ENCODE measurements at regions not wholly inside any gene's neighbourhood (a gene's known extent, or its start where the extent isn't known, plus 50 kb on each side); places are given as distances from the start of the nearest gene placed in this dataset.
"Not testable (repeated sequence)": the region's sequence is repeated elsewhere in the genome, so short reads cannot be mapped to it uniquely, and the experiment has no call there.

GRCh38 chr5:5738797-5739489 is 316.5 kb downstream of the ICE1 start:
- peaks cover 8% of the 10 kb centered on the region for H3K27me3 Mint-ChIP-seq
- no peaks in the 10 kb centered on the region for H3K36me3 Mint-ChIP-seq
- H3K4me1 Mint-ChIP-seq (ENCODE audit: low read depth): no peaks in the 10 kb centered on the region
- no peak overlapping the region for H3K27ac Mint-ChIP-seq
- no peaks in the 10 kb centered on the region for H3K9me3 Mint-ChIP-seq (ENCODE audit: low read depth)
- H3K4me3 Mint-ChIP-seq: no peak overlapping the region

GRCh38 chr5:5736007-5736406 is 313.5 kb downstream of the ICE1 start:
- H3K27me3 Mint-ChIP-seq: peaks cover 8% of the 10 kb centered on the region
- no peaks in the 10 kb centered on the region for H3K9me3 Mint-ChIP-seq (ENCODE audit: low read depth)
- no peak overlapping the region for H3K4me3 Mint-ChIP-seq
- H3K4me1 Mint-ChIP-seq (ENCODE audit: low read depth): no peaks in the 10 kb centered on the region
- no peak overlapping the region for H3K27ac Mint-ChIP-seq
- no peaks in the 10 kb centered on the region for H3K36me3 Mint-ChIP-seq

- not testable (repeated sequence) for H3K4me1 Mint-ChIP-seq (ENCODE audit: low read depth); H3K36me3 Mint-ChIP-seq; H3K27me3 Mint-ChIP-seq; H3K27ac Mint-ChIP-seq; H3K9me3 Mint-ChIP-seq (ENCODE audit: low read depth); H3K4me3 Mint-ChIP-seq
These were observed 310.6 kb downstream of the ICE1 start for GRCh38 chr5:5733058-5733457.

GRCh38 chr5:5726401-5726800 is 303.9 kb downstream of the ICE1 start:
- Mint-ChIP-seq H3K4me1 (ENCODE audit: low read depth) (no peaks in the 10 kb centered on the region), H3K36me3 (no peaks in the 10 kb centered on the region), H3K27ac (no peak overlapping the region), H3K9me3 (ENCODE audit: low read depth) (no peaks in the 10 kb centered on the region), H3K4me3 (no peak overlapping the region), H3K27me3 (peaks cover 7% of the 10 kb centered on the region)

- no peaks in the 10 kb centered on the region for H3K4me1 Mint-ChIP-seq (ENCODE audit: low read depth)
- H3K27ac Mint-ChIP-seq: no peak overlapping the region
- no peaks in the 10 kb centered on the region for H3K9me3 Mint-ChIP-seq (ENCODE audit: low read depth)
- no peak overlapping the region for H3K4me3 Mint-ChIP-seq
- H3K36me3 Mint-ChIP-seq: no peaks in the 10 kb centered on the region
- peaks cover 7% of the 10 kb centered on the region for H3K27me3 Mint-ChIP-seq
These were observed 299.4 kb downstream of the ICE1 start for GRCh38 chr5:5721881-5722280.

GRCh38 chr5:5719292-5719691 is 296.8 kb downstream of the ICE1 start:
- no peaks in the 10 kb centered on the region for H3K9me3 Mint-ChIP-seq (ENCODE audit: low read depth)
- H3K36me3 Mint-ChIP-seq: no peaks in the 10 kb centered on the region
- peaks cover 2% of the 10 kb centered on the region for H3K27me3 Mint-ChIP-seq
- no peaks in the 10 kb centered on the region for H3K4me1 Mint-ChIP-seq (ENCODE audit: low read depth)
- no peak overlapping the region for H3K4me3 Mint-ChIP-seq
- no peak overlapping the region for H3K27ac Mint-ChIP-seq

GRCh38 chr5:5716665-5717064 is 294.2 kb downstream of the ICE1 start:
- Mint-ChIP-seq H3K9me3 (ENCODE audit: low read depth) (no peaks in the 10 kb centered on the region), H3K36me3 (no peaks in the 10 kb centered on the region), H3K4me3 (no peak overlapping the region), H3K27me3 (peaks cover 1% of the 10 kb centered on the region), H3K27ac (no peak overlapping the region), H3K4me1 (ENCODE audit: low read depth) (no peaks in the 10 kb centered on the region)

GRCh38 chr5:5711592-5711991 is 289.1 kb downstream of the ICE1 start:
- Mint-ChIP-seq H3K36me3 (no peaks in the 10 kb centered on the region), H3K27me3 (peaks cover 2% of the 10 kb centered on the region), H3K4me3 (no peak overlapping the region), H3K27ac (no peak overlapping the region), H3K4me1 (ENCODE audit: low read depth) (no peaks in the 10 kb centered on the region), H3K9me3 (ENCODE audit: low read depth) (no peaks in the 10 kb centered on the region)

GRCh38 chr5:5711112-5711511 is 288.6 kb downstream of the ICE1 start:
- H3K36me3 Mint-ChIP-seq: no peaks in the 10 kb centered on the region

GRCh38 chr5:5710471-5710870 is 288.0 kb downstream of the ICE1 start:
- no peaks in the 10 kb centered on the region for H3K9me3 Mint-ChIP-seq (ENCODE audit: low read depth)
- H3K27ac Mint-ChIP-seq: no peak overlapping the region
- H3K4me1 Mint-ChIP-seq (ENCODE audit: low read depth): no peaks in the 10 kb centered on the region
- no peaks in the 10 kb centered on the region for H3K36me3 Mint-ChIP-seq
- H3K27me3 Mint-ChIP-seq: peaks cover 3% of the 10 kb centered on the region
- H3K4me3 Mint-ChIP-seq: no peak overlapping the region

More at GRCh38 chr5:5711112-5711511, 288.6 kb downstream of the ICE1 start:
- Mint-ChIP-seq H3K4me1 (ENCODE audit: low read depth) (no peaks in the 10 kb centered on the region), H3K4me3 (no peak overlapping the region), H3K27ac (no peak overlapping the region), H3K9me3 (ENCODE audit: low read depth) (no peaks in the 10 kb centered on the region), H3K27me3 (peaks cover 3% of the 10 kb centered on the region)

- no peak overlapping the region for H3K27ac Mint-ChIP-seq
- peaks cover 8% of the 10 kb centered on the region for H3K27me3 Mint-ChIP-seq
- no peaks in the 10 kb centered on the region for H3K4me1 Mint-ChIP-seq (ENCODE audit: low read depth)
- no peak overlapping the region for H3K4me3 Mint-ChIP-seq
- no peaks in the 10 kb centered on the region for H3K36me3 Mint-ChIP-seq
- no peaks in the 10 kb centered on the region for H3K9me3 Mint-ChIP-seq (ENCODE audit: low read depth)
These were observed 286.0 kb downstream of the ICE1 start for GRCh38 chr5:5708367-5708919.

GRCh38 chr5:5705010-5705409 is 282.5 kb downstream of the ICE1 start:
- H3K4me3 Mint-ChIP-seq: no peak overlapping the region
- H3K27ac Mint-ChIP-seq: no peak overlapping the region
- H3K9me3 Mint-ChIP-seq (ENCODE audit: low read depth): no peaks in the 10 kb centered on the region

GRCh38 chr5:5704352-5704751 is 281.9 kb downstream of the ICE1 start:
- H3K4me3 Mint-ChIP-seq: no peak overlapping the region
- no peaks in the 10 kb centered on the region for H3K36me3 Mint-ChIP-seq
- no peaks in the 10 kb centered on the region for H3K9me3 Mint-ChIP-seq (ENCODE audit: low read depth)
- no peaks in the 10 kb centered on the region for H3K4me1 Mint-ChIP-seq (ENCODE audit: low read depth)
- H3K27me3 Mint-ChIP-seq: peaks cover 11% of the 10 kb centered on the region
- H3K27ac Mint-ChIP-seq: no peak overlapping the region

More at GRCh38 chr5:5705010-5705409, 282.5 kb downstream of the ICE1 start:
- no peaks in the 10 kb centered on the region for H3K4me1 Mint-ChIP-seq (ENCODE audit: low read depth)
- peaks cover 11% of the 10 kb centered on the region for H3K27me3 Mint-ChIP-seq
- H3K36me3 Mint-ChIP-seq: no peaks in the 10 kb centered on the region

GRCh38 chr5:5702934-5703333 is 280.5 kb downstream of the ICE1 start:
- peaks cover 11% of the 10 kb centered on the region for H3K27me3 Mint-ChIP-seq
- no peak overlapping the region for H3K27ac Mint-ChIP-seq
- H3K4me3 Mint-ChIP-seq: no peak overlapping the region
- no peaks in the 10 kb centered on the region for H3K9me3 Mint-ChIP-seq (ENCODE audit: low read depth)
- H3K36me3 Mint-ChIP-seq: no peaks in the 10 kb centered on the region
- no peaks in the 10 kb centered on the region for H3K4me1 Mint-ChIP-seq (ENCODE audit: low read depth)

GRCh38 chr5:5700549-5700948 is 278.1 kb downstream of the ICE1 start:
- peaks cover 9% of the 10 kb centered on the region for H3K27me3 Mint-ChIP-seq
- H3K4me1 Mint-ChIP-seq (ENCODE audit: low read depth): no peaks in the 10 kb centered on the region
- no peak overlapping the region for H3K27ac Mint-ChIP-seq
- no peaks in the 10 kb centered on the region for H3K36me3 Mint-ChIP-seq
- H3K9me3 Mint-ChIP-seq (ENCODE audit: low read depth): no peaks in the 10 kb centered on the region
- H3K4me3 Mint-ChIP-seq: no peak overlapping the region

GRCh38 chr5:5699062-5699461 is 276.6 kb downstream of the ICE1 start:
- no peak overlapping the region for H3K27ac Mint-ChIP-seq
- H3K9me3 Mint-ChIP-seq (ENCODE audit: low read depth): no peaks in the 10 kb centered on the region
- no peaks in the 10 kb centered on the region for H3K36me3 Mint-ChIP-seq
- no peaks in the 10 kb centered on the region for H3K4me1 Mint-ChIP-seq (ENCODE audit: low read depth)
- H3K4me3 Mint-ChIP-seq: no peak overlapping the region
- peaks cover 4% of the 10 kb centered on the region for H3K27me3 Mint-ChIP-seq
